ENCODE measurements at regions not wholly inside any gene's neighbourhood (a gene's known extent, or its start where the extent isn't known, plus 50 kb on each side); places are given as distances from the start of the nearest gene placed in this dataset.

- no peak for TF ChIP-seq CTCF (conservative IDR thresholded peaks at IDR 0.05)
- TF ChIP-seq EZH2 (IDR thresholded peaks at IDR 0.05; ENCODE audit: low read depth) = no peak
Observed at GRCh38 chr4:103425406-103425805, 227.3 kb upstream of the CENPE start.

Data from PC-9 (cell line).